OCI-LY1 (cell line): ENCODE measurements at regions not wholly inside any gene's neighbourhood (a gene's known extent, or its start where the extent isn't known, plus 50 kb on each side); places are given as distances from the start of the nearest gene placed in this dataset.

Experiments
- EZH2 ChIP-seq: fragments of 200-600 bp; sonication (generic), shearing (Covaris generic); IDR thresholded peaks from 2 replicates; pipeline ENCODE4 v1.8.0; 2017; ENCODE audit warnings: borderline replicate concordance, mixed run types, mild to moderate bottlenecking, antibody characterized with exemption, low read length, moderate library complexity, mixed read lengths
- TF ChIP-seq, protein P1 (sequence below): fragments of 200-600 bp; sonication (generic), shearing (Covaris generic); IDR thresholded peaks from 2 replicates; pipeline ENCODE4 v1.5.1; 2017; ENCODE audit warnings: mild to moderate bottlenecking, antibody characterized with exemption, low read length, moderate library complexity, mixed read lengths

DNA sequence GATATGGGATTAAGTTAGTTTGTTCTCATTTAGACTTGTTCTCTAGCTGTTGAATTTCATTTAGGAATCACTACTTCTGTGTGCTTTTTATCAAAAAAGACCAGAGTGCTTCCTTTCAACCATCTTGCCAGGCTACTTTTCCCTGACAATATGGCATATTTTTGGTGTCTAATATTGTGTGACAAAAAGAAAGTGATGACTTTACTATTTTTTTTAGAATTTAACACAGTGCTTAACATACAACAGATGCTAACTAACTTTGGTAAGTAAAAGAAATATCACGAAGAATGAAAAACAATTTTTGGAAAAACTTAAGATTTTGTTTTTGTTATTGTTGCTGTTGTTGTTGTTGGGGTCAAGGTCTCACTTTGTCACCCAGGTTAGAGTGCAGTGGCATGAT lies 462.2 kb upstream of the PABPC4L start:
- TF ChIP-seq, protein P1, sequence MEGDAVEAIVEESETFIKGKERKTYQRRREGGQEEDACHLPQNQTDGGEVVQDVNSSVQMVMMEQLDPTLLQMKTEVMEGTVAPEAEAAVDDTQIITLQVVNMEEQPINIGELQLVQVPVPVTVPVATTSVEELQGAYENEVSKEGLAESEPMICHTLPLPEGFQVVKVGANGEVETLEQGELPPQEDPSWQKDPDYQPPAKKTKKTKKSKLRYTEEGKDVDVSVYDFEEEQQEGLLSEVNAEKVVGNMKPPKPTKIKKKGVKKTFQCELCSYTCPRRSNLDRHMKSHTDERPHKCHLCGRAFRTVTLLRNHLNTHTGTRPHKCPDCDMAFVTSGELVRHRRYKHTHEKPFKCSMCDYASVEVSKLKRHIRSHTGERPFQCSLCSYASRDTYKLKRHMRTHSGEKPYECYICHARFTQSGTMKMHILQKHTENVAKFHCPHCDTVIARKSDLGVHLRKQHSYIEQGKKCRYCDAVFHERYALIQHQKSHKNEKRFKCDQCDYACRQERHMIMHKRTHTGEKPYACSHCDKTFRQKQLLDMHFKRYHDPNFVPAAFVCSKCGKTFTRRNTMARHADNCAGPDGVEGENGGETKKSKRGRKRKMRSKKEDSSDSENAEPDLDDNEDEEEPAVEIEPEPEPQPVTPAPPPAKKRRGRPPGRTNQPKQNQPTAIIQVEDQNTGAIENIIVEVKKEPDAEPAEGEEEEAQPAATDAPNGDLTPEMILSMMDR = no peak
- TF ChIP-seq EZH2 = no peak
